GM21576 (cell line): ENCODE measurements at regions not wholly inside any gene's neighbourhood (a gene's known extent, or its start where the extent isn't known, plus 50 kb on each side); places are given as distances from the start of the nearest gene placed in this dataset.

ENCODE experiments used
- ATAC-seq: cut with Tn5 transposase; IDR thresholded peaks from one replicate; pipeline ENCODE4 v1.9.1; 2021; ENCODE audit warnings: mild to moderate bottlenecking, moderate library complexity; ENCODE audit not compliant: unreplicated experiment

DNA sequence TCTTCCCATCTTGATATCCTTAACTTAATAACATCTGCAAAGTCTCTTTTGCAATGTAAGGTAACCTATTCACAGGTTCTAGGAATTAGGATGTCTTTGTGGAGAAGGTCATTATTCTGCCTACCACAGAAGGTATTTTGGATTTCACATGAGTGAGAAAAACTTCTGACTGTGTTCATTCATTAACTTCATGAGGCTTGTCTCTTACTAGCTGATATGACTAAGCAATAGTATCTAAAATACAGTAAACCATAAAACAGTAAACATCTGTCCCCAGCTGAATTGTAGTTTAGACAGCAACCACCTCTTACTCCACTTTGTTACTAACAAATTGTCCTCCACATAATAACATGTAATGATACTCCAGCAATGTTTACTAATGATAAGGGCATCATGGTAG, 198.1 kb downstream of the SEC23A start:
- ATAC-seq: no peak

DNA sequence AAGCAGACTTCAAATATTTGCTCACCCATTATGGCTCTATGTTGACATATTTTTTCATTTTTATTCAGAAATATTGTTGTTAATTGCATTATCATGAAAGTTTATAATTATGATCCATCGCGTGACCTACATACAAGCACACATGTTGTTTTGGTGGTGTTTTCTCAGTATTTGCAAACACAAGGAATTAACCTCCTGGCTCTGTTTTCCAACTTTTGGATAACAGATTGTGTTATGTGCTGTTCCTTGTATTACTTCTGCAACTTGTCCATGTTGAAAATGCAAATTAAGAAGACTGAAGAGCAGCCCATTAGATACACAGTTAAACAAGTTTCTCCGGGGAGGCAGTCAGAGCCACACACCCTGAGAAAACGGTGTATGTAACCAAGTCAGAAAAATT, 201.2 kb downstream of the SEC23A start:
- ATAC-seq: no peak

DNA sequence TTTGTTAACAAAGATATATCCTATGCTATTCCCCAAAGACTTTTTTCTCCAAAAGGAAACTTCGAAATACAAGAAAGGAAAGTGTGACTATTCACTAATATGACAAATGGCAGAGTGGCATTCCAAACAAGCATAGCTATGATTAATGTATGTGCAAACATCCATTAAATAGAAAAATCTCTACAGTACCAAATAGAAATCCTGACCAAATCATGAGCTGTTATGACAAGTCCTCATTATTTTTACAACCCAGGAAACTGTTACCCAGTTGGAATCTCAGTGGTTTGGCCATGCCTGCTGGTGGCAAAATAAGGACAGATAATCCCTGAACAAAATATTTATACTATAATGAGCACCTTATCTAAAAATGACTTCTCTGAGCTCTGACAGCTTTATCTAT, 202.1 kb downstream of the SEC23A start:
- no peak for ATAC-seq

DNA sequence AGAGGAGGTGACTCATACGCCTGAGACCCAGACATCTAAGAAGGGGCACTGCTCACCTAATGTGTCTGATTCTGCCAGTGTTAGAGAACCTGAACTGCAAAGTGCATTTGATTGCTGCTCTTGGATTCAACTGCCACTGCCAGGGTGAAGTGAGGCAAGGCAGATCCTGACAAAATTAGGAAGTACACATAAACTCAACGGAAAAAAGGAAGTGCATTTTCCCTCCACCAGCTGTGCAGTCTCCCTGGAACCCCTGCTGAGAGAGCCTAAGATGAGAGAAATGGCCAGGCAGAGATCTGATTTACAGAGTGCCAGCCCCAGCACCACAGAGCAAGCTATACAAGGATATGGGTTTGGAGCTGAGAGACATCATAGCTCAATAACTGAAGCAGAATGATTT, 215.3 kb downstream of the SEC23A start:
- no peak for ATAC-seq

DNA sequence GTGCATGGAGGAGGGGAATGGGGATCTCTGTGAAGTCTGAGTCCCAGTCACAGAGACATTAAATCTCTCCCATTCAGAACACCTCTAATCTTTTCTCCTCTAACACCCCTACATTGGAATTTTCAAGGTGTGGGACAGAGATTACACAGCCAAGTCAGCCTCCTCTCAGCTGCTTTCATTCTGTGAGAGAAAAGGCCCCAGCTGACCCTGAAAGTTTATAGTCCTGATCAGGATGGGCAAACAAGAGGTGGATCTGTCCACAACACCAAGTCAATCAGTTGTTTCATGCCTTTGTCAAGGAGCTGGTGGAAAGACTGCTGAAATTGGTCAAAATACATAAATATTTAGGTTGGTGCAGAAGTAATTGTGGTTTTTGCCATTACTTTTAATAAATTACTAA, 218.9 kb downstream of the SEC23A start:
- no peak for ATAC-seq

DNA sequence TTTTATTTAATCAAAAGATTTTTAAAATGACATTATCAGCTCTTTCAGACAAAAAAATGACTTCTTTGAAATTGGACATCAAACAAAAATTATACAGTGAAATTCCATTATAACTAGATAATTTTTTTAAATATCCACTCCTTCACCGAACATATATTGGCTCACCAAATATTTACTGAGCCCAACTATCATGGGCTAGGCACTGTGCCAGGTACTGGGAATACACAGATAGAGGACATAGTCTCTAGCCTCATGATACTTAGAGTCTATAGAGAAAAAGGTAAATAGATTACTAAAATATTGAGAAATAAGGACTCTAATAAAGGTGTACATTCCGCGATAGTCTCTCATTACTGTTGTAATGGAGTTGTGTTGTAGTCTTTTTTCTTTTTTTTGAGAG, 219.9 kb downstream of the SEC23A start:
- no peak for ATAC-seq

DNA sequence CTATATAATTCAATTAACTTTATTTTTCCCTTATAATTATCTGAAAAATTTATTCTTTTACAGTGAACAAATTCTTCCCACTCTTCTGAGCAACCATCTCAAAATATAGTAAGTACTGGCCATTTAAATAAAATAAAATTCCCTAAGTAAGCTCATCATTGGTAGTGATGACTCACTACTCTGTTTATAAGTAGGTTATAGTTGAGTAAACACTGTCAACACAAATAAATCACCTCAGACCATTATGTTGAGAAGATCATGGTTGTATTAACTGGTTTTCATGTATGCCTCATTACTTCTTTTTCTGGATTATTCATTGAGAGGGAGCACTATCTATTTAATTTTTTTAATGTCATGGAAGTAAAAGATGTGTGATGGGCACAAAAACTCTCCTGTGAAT, 220.5 kb downstream of the SEC23A start:
- no peak for ATAC-seq

DNA sequence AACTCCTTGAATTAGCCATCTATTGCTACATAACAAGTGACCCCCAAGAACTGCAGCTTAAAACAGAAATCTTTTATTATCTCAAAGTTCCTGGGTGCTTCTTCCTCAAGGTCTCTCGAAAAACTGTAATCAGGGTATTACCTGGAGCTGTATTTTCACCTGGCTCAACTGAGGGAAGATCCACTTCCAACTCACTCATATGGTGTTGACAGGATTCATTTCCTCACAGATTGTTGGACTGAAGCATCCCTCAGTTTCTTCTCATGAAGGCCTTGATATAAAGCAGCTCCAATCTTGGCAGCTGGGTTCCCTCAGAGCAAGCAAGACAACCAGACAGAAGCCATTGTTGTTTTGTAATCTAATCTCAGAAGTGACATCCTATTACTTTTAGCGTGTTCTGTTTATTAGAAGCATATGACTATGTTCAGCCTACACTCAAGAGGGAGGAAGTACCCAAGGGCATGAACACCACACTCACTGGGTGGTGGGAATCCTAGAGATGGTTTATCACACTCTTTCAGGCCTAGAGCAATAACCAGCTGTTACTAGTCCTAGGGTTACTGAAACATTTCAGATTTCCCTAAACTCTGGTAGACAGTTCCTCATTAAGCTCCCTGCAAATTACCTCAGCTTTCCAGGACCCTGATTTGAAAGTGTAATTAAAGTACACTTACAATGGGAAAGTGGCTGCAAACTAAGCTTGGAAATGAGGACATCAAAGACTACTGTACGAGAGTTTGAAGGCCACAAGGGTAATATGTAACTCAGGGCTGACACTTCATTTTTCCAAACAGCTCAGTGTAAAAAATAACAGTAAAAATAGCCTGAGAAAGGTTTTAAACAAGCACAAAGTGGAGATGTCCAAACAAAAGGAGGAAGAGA, 222.2 kb downstream of the SEC23A start:
- ATAC-seq: no peak

DNA sequence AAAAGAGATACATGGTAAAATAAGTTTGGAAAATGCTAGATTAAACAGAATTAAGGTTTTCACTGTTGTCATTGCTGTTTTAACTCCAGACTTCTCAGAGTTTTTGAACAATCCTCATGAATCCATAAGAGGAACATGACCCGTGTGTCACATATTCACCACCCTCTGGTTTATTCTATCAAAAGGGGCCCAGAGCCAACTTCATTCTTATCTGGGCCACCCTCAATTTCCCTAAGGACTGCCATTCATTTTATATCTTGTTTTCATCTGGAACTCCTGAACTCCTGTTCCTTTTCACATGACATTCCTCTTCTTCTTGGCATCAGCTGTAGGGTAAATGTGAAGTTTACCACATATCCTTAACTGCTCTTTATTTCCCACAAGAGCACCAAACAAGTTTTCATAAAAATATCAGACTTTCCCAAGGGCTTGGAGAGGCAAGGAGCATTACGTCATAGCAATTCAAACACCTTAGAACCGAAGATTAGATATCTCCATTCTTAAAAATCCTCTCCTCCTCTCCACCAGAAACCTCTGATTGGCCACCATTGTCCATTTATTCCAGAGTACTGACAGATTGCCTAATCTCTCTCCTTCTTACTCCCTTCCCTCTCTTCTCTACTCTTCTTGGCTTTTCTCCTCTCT, 225.2 kb downstream of the SEC23A start:
- ATAC-seq: no peak

DNA sequence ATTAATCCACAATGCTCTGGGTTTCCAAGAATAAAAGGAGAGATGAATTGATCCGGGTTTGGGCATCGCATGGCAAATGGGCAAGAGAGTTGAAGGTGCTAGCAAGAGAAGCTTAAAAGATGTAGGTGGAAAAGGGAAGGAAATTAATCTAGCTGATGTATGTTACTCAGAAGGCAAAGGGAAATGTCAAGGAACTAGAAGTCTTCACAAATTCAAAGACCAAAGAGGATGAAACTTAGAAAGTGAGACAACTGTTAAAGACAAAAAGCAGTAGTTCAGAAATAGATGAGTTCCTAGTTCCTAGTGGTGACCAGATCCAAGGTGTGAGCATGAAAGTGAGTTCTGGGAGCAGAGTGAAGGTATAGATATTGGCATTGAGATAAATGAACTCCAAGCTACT, 228.3 kb downstream of the SEC23A start:
- no peak for ATAC-seq

DNA sequence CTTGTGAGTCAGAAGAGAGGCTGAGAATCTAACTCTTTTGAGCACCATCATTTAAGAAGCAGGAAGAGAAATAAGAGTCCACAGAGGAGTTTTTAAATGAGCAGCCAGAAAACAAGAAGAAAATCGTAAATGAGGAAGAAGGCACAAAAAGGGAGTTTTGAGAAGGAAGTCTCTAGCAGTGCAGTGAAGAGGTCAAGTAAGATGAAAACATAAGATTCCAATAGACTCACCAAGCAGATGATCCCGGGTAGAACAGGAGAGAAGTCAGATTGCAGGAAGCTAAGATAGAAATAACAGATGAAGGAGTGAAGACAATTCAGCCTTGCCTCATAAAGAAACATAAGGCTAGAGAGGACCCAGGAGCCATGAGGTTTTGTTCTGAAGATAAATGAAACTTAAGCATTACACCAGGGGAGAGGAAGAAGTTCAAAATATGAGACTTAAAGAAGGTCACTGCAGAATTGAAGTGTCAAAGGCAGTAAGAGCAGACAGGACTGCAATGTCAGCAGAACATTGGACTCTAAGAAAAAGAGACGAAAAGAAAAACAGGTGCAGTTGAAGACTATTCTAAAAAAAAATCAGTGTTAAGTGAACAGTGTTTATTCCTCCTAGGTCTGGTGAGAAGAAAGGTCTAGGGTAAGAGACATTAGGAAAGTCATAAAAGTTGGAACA, 229.0 kb downstream of the SEC23A start:
- no peak for ATAC-seq

DNA sequence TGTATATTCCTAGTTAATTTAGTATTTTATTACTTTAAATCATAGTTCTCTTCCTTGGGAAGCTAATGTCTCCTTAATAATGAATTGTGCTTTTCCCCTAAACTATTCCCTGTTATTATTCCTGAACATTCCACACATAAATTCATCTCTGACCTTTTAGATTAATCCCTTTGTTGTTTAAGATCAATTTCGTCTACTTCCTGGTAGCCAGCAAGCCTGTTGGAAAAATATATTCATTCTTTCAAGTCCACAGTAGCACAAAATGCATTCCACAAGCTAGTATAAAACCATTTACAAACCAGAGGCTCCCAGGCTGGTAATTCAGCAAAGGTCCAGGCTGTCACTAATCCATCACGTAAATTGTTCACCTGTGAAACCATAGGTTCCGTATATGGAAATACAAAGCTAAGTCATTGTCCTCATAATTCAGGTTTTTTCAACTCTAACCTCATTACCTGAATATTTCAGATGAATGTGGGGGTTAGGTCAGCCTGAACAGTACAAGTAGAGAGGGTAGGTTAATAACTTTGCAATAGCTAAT, 232.7 kb downstream of the SEC23A start:
- ATAC-seq: no peak

DNA sequence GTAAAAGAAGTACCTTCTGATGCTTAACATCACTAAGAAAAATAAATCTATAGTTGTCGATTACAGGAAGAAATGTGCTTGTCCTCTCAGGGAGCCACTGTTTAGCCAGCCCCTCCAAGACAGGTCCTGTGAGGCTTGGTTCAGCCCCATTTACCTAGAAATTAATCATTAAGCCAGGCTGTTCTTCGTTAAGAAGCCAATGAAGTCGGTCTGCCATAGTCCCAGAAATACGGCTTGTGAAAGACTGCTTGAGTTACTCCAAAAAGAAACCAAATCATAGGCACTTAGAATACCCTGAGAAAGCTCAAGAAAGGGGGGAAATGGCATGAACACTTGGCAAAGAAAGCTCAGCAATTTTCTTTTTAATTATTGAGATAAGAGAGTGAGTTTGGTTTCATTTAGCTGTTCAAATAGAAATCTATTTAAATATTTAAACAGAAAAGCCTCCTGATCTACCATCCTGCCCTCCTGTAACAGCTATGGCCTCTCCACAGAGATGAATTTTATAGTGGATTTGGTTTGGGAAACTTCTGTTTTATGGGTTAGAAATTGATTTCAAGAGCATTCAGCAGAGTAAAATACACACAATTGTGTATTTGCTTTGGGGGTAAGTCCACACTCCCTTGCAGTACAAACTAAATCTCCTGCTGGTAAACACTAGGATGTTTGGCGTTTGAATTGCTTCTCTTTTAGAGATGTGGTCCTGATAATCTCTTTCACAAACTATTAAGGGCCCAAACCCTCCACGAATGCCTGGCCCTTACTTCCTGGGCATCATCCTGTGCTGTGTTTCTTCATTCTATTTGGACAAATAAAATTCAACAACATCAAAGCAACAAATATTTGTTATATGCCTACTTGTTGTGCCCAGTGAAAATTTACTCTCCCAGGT, 234.4 kb downstream of the SEC23A start:
- ATAC-seq: no peak

DNA sequence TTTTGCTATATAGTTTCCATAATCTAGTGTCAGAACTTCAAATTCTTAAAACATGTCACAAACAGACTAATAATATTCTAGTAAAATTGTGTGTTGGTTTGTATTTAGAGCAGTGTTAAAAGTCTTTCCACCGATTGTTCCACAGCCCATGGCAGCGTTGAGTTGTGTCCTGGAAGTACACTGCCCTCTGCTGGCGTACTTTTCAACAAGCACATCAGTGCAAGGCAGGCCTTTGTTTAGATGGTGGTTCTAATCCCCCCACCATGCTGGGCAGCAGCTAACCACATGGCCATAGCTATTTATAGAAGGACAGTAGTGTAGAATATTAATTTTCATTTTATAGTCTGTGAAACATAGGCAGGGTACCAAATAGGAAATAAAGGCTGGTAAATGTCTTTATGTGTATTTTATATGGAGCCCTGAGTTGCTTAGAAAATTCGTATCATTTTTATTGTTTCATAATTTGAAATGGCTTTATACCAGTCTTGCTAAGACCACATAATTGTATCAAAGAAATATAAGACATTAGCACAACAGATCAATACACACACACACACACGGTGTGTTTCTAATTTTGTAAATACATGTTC, 235.4 kb downstream of the SEC23A start:
- ATAC-seq: peak; percentile 89

DNA sequence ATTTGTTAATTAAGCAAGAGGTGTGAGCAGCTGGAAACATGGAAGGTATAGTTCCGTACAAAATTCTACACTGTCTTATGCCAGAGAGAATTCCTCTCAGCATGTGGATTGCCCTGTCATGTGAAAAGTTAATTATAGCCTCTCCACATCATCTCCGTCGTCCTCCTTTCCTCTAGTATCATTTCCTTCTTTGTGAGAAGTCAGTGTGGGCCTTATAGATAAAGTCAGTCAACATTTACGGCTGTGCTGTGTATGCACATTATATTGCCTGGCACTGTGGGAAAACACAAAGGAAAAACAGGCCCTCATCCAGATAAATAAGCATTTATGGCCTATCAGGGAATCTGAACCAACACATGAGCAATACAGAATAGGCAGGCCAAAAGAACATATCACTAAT, 236.6 kb downstream of the SEC23A start:
- ATAC-seq: no peak

DNA sequence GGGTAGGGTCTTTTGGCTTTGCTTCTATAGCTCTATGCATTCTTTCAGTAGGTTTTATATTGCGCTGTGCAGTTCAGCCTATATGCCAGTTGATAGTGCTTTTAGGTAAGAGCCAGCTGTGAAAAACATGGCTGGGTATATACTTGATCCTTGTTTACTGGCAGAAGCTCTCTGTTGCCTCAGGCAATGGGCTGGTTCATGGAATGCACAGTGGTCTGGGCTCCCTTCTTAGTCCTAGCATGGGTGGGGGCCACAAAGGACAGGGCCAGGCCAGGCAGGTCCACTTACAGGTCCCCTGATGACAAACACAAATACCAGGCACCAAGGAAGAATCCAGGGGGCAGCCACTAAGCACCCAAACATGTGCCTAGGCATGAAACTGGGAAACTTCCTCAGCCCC, 240.7 kb downstream of the SEC23A start:
- no peak for ATAC-seq

DNA sequence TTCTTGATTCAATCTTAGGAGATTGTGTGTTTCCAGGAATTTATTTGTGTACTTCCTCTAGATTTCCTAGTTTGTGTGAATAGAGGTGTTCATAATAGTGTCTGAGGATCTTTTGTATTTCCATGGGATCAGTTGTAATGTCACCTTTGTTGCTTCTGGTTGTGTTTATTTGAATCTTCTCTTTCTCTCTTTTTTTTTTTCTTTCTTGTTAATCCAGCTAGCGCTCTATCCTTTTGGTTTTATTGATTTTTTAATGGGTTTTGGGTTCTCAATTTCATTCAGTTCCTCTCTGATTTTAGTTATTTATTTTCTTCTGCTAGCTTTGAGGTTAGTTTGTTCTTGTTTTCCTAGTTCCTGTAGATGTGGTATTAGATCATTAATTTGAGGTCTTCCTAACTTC, 242.5 kb downstream of the SEC23A start:
- ATAC-seq: no peak

DNA sequence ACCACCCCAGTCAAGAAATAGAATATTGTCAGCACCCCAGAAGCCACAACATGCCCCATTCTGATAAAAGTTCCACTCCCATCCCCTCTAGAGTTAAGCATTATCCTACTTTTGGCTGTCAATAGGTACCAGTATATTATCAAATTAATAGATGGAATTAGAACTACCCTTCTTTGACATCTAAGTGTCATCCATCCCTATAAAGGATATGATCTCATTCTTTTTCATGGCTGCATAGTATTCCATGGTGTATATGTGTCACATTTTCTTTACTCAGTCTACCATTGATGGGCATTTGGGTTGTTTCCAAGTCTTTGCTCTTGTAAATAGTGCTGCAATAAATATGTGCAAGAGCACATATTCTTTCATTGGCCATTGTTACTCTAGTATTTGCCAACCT, 246.2 kb downstream of the SEC23A start:
- no peak for ATAC-seq

DNA sequence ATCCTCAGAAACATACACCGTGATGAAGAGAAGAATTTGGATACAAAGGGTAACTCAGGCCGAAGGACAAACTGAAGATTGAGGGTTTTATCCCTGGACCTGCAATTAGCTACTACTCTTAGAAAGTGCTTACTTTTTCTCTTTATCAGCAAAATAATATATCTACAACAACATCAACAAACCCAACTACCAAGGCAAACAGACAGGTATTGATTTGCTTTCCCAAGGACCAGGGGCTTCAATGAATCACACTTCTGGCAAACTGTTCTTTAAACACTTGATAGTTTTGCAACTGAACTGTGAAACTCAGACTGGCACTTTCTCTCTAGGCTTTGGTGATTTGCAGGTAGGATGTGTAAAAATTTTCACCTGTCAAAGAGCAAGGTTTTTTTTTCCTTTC, 247.5 kb downstream of the SEC23A start:
- ATAC-seq: no peak

DNA sequence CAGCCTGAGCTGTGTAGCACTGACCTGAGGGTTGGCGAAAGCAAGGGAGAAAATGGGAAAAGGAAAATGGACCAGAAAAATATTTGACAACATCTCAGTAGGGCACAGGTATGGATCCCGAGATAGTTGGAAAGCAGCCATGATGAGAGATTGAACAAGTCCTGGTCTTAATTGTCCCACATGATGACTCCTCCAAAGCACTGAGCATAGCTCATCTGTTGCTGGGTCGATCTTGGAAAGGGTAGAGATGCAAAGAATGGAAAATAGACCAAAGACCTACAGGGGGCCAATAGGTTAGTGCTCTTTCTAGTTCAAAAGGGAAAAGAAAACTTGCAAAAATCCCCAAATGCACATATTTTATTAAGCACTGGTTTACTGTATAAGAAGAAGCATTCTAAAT, 251.9 kb downstream of the SEC23A start:
- ATAC-seq: no peak
